ENCODE measurements at regions not wholly inside any gene's neighbourhood (a gene's known extent, or its start where the extent isn't known, plus 50 kb on each side); places are given as distances from the start of the nearest gene placed in this dataset.

DNA sequence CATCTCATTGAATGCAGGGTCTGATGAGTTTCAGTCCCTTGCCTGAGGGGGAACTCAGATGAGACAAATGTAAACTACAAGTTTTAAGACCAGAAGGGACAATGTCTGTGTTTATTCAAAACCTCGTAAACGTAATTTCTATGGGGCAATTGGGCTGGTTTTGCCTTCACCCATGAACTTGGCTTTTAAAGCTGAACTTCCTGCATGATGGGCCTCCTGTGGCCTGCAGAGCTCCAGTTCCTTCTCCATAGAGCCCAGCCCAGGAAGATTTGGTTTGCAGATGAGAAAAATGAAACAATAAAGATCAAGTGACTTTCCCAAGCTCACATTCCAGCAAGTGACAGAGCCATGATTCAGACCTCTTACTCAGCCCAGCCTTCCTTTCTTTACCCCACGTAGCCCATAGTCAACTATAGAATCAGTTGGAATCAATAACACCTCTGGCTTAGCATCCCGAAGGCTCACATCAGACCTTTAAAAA, 612.3 kb downstream of the UTRN start:
- TF ChIP-seq ZNF274 (IDR thresholded peaks at IDR 0.05; ENCODE audit: low read depth, low read length) (no peak), SUZ12 (IDR thresholded peaks at IDR 0.05; ENCODE audit: extremely low read depth, insufficient read depth, insufficient read length) (no peak)
- no peaks in the 10 kb centered on the region for H3K27me3 ChIP-seq (ENCODE audit: insufficient read depth, insufficient read length)
- H3K36me3 ChIP-seq (ENCODE audit: insufficient read depth, insufficient read length, low read length) = no peaks in the 10 kb centered on the region
- no peak overlapping the region for H3K4me3 ChIP-seq (ENCODE audit: insufficient read length, low read depth)
- no peak overlapping the region for H3K9ac ChIP-seq (ENCODE audit: insufficient read length, low read depth)
- H3K9me3 ChIP-seq (ENCODE audit: insufficient read depth, low read length) = peaks cover 18% of the 10 kb centered on the region
- no peak for DNase-seq (ENCODE audit: low read depth, low spot score)
- H3K4me1 ChIP-seq (ENCODE audit: insufficient read depth, insufficient read length) = no peaks in the 10 kb centered on the region

DNA sequence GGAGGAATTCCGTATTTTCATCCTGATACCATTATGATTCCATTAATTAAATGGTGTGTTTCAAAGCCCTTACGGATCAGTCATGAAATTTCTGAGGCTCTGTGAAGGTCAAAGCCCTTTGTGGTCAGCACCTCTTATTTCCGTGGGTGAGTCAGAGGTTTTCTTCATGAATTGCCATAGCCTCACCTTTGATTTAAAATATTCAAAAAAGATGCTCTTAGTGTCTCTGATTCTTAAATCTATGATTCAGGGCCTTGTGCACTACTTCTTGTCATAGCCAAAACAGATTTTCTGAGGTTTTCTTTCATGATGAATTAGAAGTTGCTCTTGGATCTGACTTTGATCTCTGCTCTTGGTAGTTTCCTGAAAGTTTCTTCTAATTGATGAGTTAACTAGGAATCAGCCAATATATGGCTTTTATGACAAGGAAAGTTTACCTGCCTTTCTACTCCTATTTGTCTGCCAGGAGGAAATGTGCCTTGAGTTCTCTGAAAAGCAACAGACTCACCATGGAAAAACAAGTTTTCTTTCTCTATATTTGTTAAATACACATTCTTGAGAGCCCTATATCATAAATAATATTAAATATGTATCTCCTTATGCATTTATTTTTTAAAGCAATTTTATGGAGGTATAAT, 613.0 kb downstream of the UTRN start:
- TF ChIP-seq SUZ12 (IDR thresholded peaks at IDR 0.05; ENCODE audit: extremely low read depth, insufficient read depth, insufficient read length) (no peak), YY1 (IDR thresholded peaks at IDR 0.05; ENCODE audit: insufficient read depth, insufficient read length) (no peak), ZNF274 (IDR thresholded peaks at IDR 0.05; ENCODE audit: low read depth, low read length) (no peak)
- H3K9ac ChIP-seq (ENCODE audit: insufficient read length, low read depth) = no peak overlapping the region
- H3K9me3 ChIP-seq (ENCODE audit: insufficient read depth, low read length) = peaks cover 24% of the 10 kb centered on the region
- no peak overlapping the region for H3K4me3 ChIP-seq (ENCODE audit: insufficient read length, low read depth)
- no peaks in the 10 kb centered on the region for H3K27me3 ChIP-seq (ENCODE audit: insufficient read depth, insufficient read length)
- no peaks in the 10 kb centered on the region for H3K4me1 ChIP-seq (ENCODE audit: insufficient read depth, insufficient read length)
- no peaks in the 10 kb centered on the region for H3K36me3 ChIP-seq (ENCODE audit: insufficient read depth, insufficient read length, low read length)
- DNase-seq (ENCODE audit: low read depth, low spot score) = no peak

GRCh38 chr6:144898741-144899140, 613.6 kb downstream of the UTRN start:
- no peak overlapping the region for H3K4me3 ChIP-seq (ENCODE audit: insufficient read length, low read depth)

DNA sequence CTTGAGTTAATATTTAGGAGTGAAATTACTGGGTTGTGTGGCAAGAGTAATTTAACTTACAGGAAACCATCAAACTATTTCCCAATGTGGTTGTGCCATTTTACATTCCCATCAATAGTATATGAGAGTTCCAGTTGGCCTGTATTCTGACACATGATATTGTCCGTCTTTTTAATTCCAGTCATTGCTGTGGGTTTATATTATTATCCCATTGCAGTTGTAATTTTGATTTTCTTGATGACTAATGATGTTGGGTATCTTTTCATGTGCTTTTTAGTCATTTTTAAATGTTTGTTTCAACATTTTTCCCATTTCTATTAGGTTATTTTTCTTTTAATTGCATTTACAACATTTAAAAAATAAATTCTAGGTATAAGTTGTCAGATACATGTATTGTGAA, 614.0 kb downstream of the UTRN start:
- H3K27me3 ChIP-seq (ENCODE audit: insufficient read depth, insufficient read length) = no peaks in the 10 kb centered on the region
- H3K36me3 ChIP-seq (ENCODE audit: insufficient read depth, insufficient read length, low read length) = no peaks in the 10 kb centered on the region
- H3K9ac ChIP-seq (ENCODE audit: insufficient read length, low read depth) = no peak overlapping the region
- no peak for DNase-seq (ENCODE audit: low read depth, low spot score)
- H3K4me3 ChIP-seq (ENCODE audit: insufficient read length, low read depth) = no peak overlapping the region
- H3K9me3 ChIP-seq (ENCODE audit: insufficient read depth, low read length) = peaks cover 24% of the 10 kb centered on the region
- no peak for TF ChIP-seq ZNF274 (IDR thresholded peaks at IDR 0.05; ENCODE audit: low read depth, low read length)
- no peak for TF ChIP-seq SUZ12 (IDR thresholded peaks at IDR 0.05; ENCODE audit: extremely low read depth, insufficient read depth, insufficient read length)
- TF ChIP-seq YY1 (IDR thresholded peaks at IDR 0.05; ENCODE audit: insufficient read depth, insufficient read length) = no peak
- no peaks in the 10 kb centered on the region for H3K4me1 ChIP-seq (ENCODE audit: insufficient read depth, insufficient read length)

More at GRCh38 chr6:144898741-144899140, 613.6 kb downstream of the UTRN start:
- H3K4me1 ChIP-seq (ENCODE audit: insufficient read depth, insufficient read length) = no peaks in the 10 kb centered on the region
- H3K36me3 ChIP-seq (ENCODE audit: insufficient read depth, insufficient read length, low read length) = no peaks in the 10 kb centered on the region
- no peak for TF ChIP-seq SUZ12 (IDR thresholded peaks at IDR 0.05; ENCODE audit: extremely low read depth, insufficient read depth, insufficient read length)
- TF ChIP-seq ZNF274 (IDR thresholded peaks at IDR 0.05; ENCODE audit: low read depth, low read length) = no peak
- no peak for TF ChIP-seq YY1 (IDR thresholded peaks at IDR 0.05; ENCODE audit: insufficient read depth, insufficient read length)
- no peaks in the 10 kb centered on the region for H3K27me3 ChIP-seq (ENCODE audit: insufficient read depth, insufficient read length)
- H3K9me3 ChIP-seq (ENCODE audit: insufficient read depth, low read length) = peaks cover 24% of the 10 kb centered on the region
- no peak for DNase-seq (ENCODE audit: low read depth, low spot score)
- H3K9ac ChIP-seq (ENCODE audit: insufficient read length, low read depth) = no peak overlapping the region

GRCh38 chr6:144901412-144901811, 616.3 kb downstream of the UTRN start:
- Histone ChIP-seq H3K36me3 (ENCODE audit: insufficient read depth, insufficient read length, low read length) (no peaks in the 10 kb centered on the region), H3K9ac (ENCODE audit: insufficient read length, low read depth) (no peak overlapping the region), H3K4me3 (ENCODE audit: insufficient read length, low read depth) (no peak overlapping the region), H3K9me3 (ENCODE audit: insufficient read depth, low read length) (peaks cover 24% of the 10 kb centered on the region), H3K27me3 (ENCODE audit: insufficient read depth, insufficient read length) (no peaks in the 10 kb centered on the region), H3K4me1 (ENCODE audit: insufficient read depth, insufficient read length) (no peaks in the 10 kb centered on the region)
- no peak for DNase-seq (ENCODE audit: low read depth, low spot score)
- no peak for TF ChIP-seq SUZ12 (IDR thresholded peaks at IDR 0.05; ENCODE audit: extremely low read depth, insufficient read depth, insufficient read length)
- no peak for TF ChIP-seq ZNF274 (IDR thresholded peaks at IDR 0.05; ENCODE audit: low read depth, low read length)
- TF ChIP-seq YY1 (IDR thresholded peaks at IDR 0.05; ENCODE audit: insufficient read depth, insufficient read length) = no peak

DNA sequence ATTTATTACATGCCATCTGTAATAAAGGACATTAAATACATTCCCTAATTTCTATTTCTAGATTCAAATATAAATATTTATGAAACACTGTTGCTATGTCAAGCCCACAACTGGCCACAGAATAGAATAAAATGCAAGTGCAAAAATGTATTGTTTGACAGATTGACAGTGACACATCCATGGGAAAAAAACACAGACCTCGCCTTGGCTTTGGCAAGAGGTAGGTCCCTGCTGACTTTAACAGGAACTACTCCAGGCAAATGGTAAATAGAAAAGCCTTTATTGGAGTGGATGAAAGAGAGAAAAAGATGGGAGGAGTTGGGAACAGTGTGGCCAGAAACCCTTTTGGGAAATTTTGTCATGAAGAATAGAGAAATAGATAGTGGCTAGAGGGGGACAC, 622.9 kb downstream of the UTRN start:
- no peak overlapping the region for H3K4me3 ChIP-seq (ENCODE audit: insufficient read length, low read depth)
- H3K27me3 ChIP-seq (ENCODE audit: insufficient read depth, insufficient read length) = no peaks in the 10 kb centered on the region
- no peak for DNase-seq (ENCODE audit: low read depth, low spot score)
- TF ChIP-seq ZNF274 (IDR thresholded peaks at IDR 0.05; ENCODE audit: low read depth, low read length) (no peak), SUZ12 (IDR thresholded peaks at IDR 0.05; ENCODE audit: extremely low read depth, insufficient read depth, insufficient read length) (no peak), YY1 (IDR thresholded peaks at IDR 0.05; ENCODE audit: insufficient read depth, insufficient read length) (no peak)
- H3K36me3 ChIP-seq (ENCODE audit: insufficient read depth, insufficient read length, low read length) = no peaks in the 10 kb centered on the region
- no peak overlapping the region for H3K9ac ChIP-seq (ENCODE audit: insufficient read length, low read depth)
- H3K9me3 ChIP-seq (ENCODE audit: insufficient read depth, low read length) = peaks cover under 1% of the 10 kb centered on the region; the same call in 1 of the 2 replicates
- H3K4me1 ChIP-seq (ENCODE audit: insufficient read depth, insufficient read length) = no peaks in the 10 kb centered on the region

GRCh38 chr6:144909753-144910285, 624.7 kb downstream of the UTRN start:
- Histone ChIP-seq H3K9ac (ENCODE audit: insufficient read length, low read depth) (no peak overlapping the region), H3K27me3 (ENCODE audit: insufficient read depth, insufficient read length) (no peaks in the 10 kb centered on the region), H3K36me3 (ENCODE audit: insufficient read depth, insufficient read length, low read length) (no peaks in the 10 kb centered on the region), H3K9me3 (ENCODE audit: insufficient read depth, low read length) (no peaks in the 10 kb centered on the region), H3K4me1 (ENCODE audit: insufficient read depth, insufficient read length) (no peaks in the 10 kb centered on the region), H3K4me3 (ENCODE audit: insufficient read length, low read depth) (no peak overlapping the region)
- no peak for TF ChIP-seq SUZ12 (IDR thresholded peaks at IDR 0.05; ENCODE audit: extremely low read depth, insufficient read depth, insufficient read length)
- TF ChIP-seq YY1 (IDR thresholded peaks at IDR 0.05; ENCODE audit: insufficient read depth, insufficient read length) = no peak
- no peak for TF ChIP-seq ZNF274 (IDR thresholded peaks at IDR 0.05; ENCODE audit: low read depth, low read length)
- no peak for DNase-seq (ENCODE audit: low read depth, low spot score)

All from NT2/D1 (cell line).